Right ventricle myocardium superior (tissue), 1 donor: ENCODE measurements at regions not wholly inside any gene's neighbourhood (a gene's known extent, or its start where the extent isn't known, plus 50 kb on each side); places are given as distances from the start of the nearest gene placed in this dataset.

Experiments
- ATAC-seq: fragments of 200-7000 bp; cut with Tn5 transposase; one replicate; pipeline ENCODE4 v1.9.1; 2020; ENCODE audit warnings: mild to moderate bottlenecking; ENCODE audit not compliant: poor library complexity
- DNase-seq: peaks from one replicate; pipeline ENCODE4 v3.0.0-alpha.2; 2020
- intact Hi-C: fragments of 100-400 bp; cut with DNase I; formaldehyde crosslinking; loops from one replicate; pipeline ENCODE4 v1.11.2; 2022
- donor health status: DM: no; HTN: yes; CAD: no; lungs with severe emphysema.

- DNase-seq (no peak), ATAC-seq (no peak)
- intact Hi-C loops = no loop called here
These were observed 194.3 kb downstream of the PTEN start for GRCh38 chr10:88057720-88058119.

GRCh38 chr10:88058750-88059149 lies 195.3 kb downstream of the PTEN start:
- intact Hi-C loops = no loop called here
- no peak for ATAC-seq
- DNase-seq = no peak

- DNase-seq (no peak), ATAC-seq (no peak)
- intact Hi-C loops = no loop called here
These were observed 195.8 kb downstream of the PTEN start for GRCh38 chr10:88059190-88059589.

- ATAC-seq (no peak), DNase-seq (no peak)
- intact Hi-C loops = no loop called here
These were observed 197.3 kb downstream of the PTEN start for GRCh38 chr10:88060762-88061161.

GRCh38 chr10:88062385-88062784 lies 199.0 kb downstream of the PTEN start:
- ATAC-seq = peak; percentile 34

GRCh38 chr10:88062798-88063472 lies 199.5 kb downstream of the PTEN start:
- intact Hi-C loops = no loop called here
- ATAC-seq (no peak), DNase-seq (no peak)

More at GRCh38 chr10:88062385-88062784, 199.0 kb downstream of the PTEN start:
- no peak for DNase-seq
- intact Hi-C loops = no loop called here

GRCh38 chr10:88063861-88064557 lies 200.6 kb downstream of the PTEN start:
- intact Hi-C loops = no loop called here

GRCh38 chr10:88064608-88065382 lies 201.4 kb downstream of the PTEN start:
- peak; percentile 58 for ATAC-seq
- peak; percentile 77 for DNase-seq
- intact Hi-C loops = no loop called here

More at GRCh38 chr10:88063861-88064557, 200.6 kb downstream of the PTEN start:
- DNase-seq (no peak), ATAC-seq (no peak)

- peak; percentile 43 for ATAC-seq
- DNase-seq = no peak
- intact Hi-C loops = no loop called here
These were observed 202.1 kb downstream of the PTEN start for GRCh38 chr10:88065383-88066049.

GRCh38 chr10:88066319-88066718 lies 202.9 kb downstream of the PTEN start:
- intact Hi-C loops = no loop called here
- ATAC-seq (no peak), DNase-seq (no peak)

- intact Hi-C loops = no loop called here
- DNase-seq (no peak), ATAC-seq (peak; percentile 44)
These were observed 203.5 kb downstream of the PTEN start for GRCh38 chr10:88066876-88067275.

GRCh38 chr10:88067737-88068136 lies 204.3 kb downstream of the PTEN start:
- no peak for DNase-seq
- intact Hi-C loops = no loop called here
- ATAC-seq = peak; percentile 29

GRCh38 chr10:88069338-88069737 lies 205.9 kb downstream of the PTEN start:
- intact Hi-C loops = no loop called here
- ATAC-seq (no peak), DNase-seq (no peak)

GRCh38 chr10:88070080-88070880 lies 206.9 kb downstream of the PTEN start:
- ATAC-seq (no peak), DNase-seq (no peak)
- intact Hi-C loops = no loop called here

- peak; percentile 38 for ATAC-seq
- DNase-seq = no peak
- intact Hi-C loops = no loop called here
These were observed 208.5 kb downstream of the PTEN start for GRCh38 chr10:88071879-88072278.

GRCh38 chr10:88073682-88074081 lies 210.3 kb downstream of the PTEN start:
- DNase-seq (no peak), ATAC-seq (no peak)
- intact Hi-C loops = no loop called here

- no peak for DNase-seq
- intact Hi-C loops = no loop called here
These were observed 211.5 kb downstream of the PTEN start for GRCh38 chr10:88074971-88075370.

More at GRCh38 chr10:88074971-88075370, 211.5 kb downstream of the PTEN start:
- no peak for ATAC-seq
